Urinary bladder (tissue), 3 donors: ENCODE measurements at regions not wholly inside any gene's neighbourhood (a gene's known extent, or its start where the extent isn't known, plus 50 kb on each side); places are given as distances from the start of the nearest gene placed in this dataset.

Source experiments
- DNase-seq: peaks from one replicate; pipeline ENCODE4 v3.0.0-alpha.2; 2015; ENCODE audit errors: extremely low spot score
- H3K27ac ChIP-seq: one replicate; pipeline ENCODE4 v1.5.1; 2013; ENCODE audit warnings: low read depth, mild to moderate bottlenecking, moderate library complexity
- H3K36me3 ChIP-seq: one replicate; pipeline ENCODE4 v1.6.1; 2013; ENCODE audit warnings: mild to moderate bottlenecking, moderate library complexity; ENCODE audit not compliant: insufficient read depth
- H3K4me1 ChIP-seq: one replicate; pipeline ENCODE4 v1.6.1; 2013; ENCODE audit warnings: mild to moderate bottlenecking, moderate library complexity; ENCODE audit not compliant: insufficient read depth
- H3K4me3 ChIP-seq: one replicate; pipeline ENCODE4 v1.5.1; 2013; ENCODE audit warnings: low read depth, low read length
- WGBS: extraction: QIAGEN DNeasy Blood & Tissue Kit; methylation state at CpG from one replicate; pipeline ENCODE4 v1.1.7; 2013; 5-methylcytosine and 5-hydroxymethylcytosine counted together
- donor health status: healthy with polysubstance abuse.
- donor health status: healthy.

DNA sequence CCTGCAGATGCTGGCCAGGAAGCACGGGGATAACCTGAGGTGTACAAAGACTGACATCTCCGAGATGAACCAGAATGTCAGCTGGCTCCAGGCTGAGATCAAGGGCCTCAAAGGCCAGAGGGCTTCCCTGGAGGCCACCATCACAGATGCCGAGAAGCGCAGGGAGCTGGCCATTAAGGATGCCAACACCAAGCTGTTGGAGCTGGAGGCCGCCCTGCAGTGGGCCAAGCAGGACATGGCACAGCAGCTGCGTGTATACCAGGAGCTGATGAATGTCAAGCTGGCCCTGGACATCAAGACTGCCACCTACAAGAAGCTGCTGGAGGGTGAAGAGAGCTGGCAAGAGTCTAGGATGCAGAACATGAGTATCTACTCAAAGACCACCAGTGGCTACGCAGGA, 380.0 kb upstream of the USP15 start:
- H3K4me3 ChIP-seq = no peak overlapping the region
- H3K4me1 ChIP-seq = no peaks in the 10 kb centered on the region
- no peak overlapping the region for H3K27ac ChIP-seq
- no peaks in the 10 kb centered on the region for H3K36me3 ChIP-seq
- DNase-seq = no peak
- 77% methylated on average over 7 of the region's 7 CpGs for WGBS

DNA sequence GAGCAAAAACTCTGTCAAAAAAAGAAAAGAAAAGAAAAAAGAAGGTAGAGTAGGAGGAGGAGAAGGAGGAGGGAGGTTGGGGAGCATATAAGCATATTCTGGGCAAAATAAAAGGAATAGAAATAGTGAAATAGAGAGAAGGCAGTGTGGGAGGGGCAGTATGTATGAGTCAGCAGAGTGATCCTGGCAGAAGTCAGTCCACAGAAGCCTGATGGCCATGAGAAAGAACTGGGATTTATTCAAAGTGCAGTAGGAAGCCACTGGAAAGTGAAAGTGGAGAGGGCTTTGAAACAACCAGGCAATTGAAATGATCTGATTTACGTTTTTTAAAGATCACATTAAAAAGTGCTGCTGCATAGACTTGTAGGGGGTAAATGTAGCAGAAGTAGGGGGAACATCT, 368.6 kb upstream of the USP15 start:
- WGBS = 56% methylated on average over 1 of the region's 1 CpG
- DNase-seq = no peak

DNA sequence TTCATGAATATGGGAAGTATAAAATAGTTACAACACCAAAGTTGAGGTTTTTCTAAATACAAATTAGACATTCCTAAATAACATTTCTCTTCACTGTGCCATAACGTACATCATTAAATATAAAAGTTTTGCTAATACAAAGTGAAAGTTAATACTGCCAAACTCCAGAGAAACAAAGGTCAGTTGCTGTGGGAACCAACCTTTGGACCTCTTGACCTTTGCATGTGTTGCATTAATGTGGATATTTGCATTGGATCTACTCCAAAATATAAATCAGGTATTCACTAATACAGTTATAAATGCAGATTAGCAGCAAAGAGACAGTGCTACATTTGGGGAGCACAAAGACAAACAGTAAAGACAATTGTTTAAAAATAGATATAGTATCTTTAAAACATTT, 366.0 kb upstream of the USP15 start:
- WGBS = 83% methylated on average over 1 of the region's 1 CpG
- Histone ChIP-seq H3K36me3 (no peaks in the 10 kb centered on the region), H3K27ac (no peak overlapping the region)

More for the DNA sequence above, 368.6 kb upstream of the USP15 start:
- no peaks in the 10 kb centered on the region for H3K4me1 ChIP-seq
- no peaks in the 10 kb centered on the region for H3K36me3 ChIP-seq
- no peak overlapping the region for H3K4me3 ChIP-seq
- no peak overlapping the region for H3K27ac ChIP-seq

DNA sequence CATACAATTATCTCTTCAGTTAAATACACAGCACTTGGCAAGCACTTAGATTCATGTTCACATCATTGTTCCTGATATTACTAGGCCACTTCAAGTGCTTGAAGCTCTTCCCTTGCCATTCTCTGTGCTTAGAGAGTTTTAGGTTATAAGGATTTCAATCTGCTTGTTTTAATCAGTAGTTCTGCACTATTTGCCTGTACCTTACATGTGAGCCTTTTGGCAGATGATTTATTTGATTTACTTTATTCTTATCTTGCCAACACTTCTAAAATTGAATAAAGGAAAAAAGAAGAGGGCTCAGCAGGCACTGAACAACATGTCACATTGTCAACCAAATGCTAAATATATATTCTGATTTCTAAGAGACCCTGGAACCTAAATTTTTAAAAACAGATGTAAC, 363.8 kb upstream of the USP15 start:
- no peak overlapping the region for H3K4me3 ChIP-seq
- no peak overlapping the region for H3K27ac ChIP-seq
- H3K4me1 ChIP-seq = no peaks in the 10 kb centered on the region
- DNase-seq = no peak
- no peaks in the 10 kb centered on the region for H3K36me3 ChIP-seq

More for the DNA sequence above, 366.0 kb upstream of the USP15 start:
- no peak for DNase-seq
- no peaks in the 10 kb centered on the region for H3K4me1 ChIP-seq
- H3K4me3 ChIP-seq = no peak overlapping the region

DNA sequence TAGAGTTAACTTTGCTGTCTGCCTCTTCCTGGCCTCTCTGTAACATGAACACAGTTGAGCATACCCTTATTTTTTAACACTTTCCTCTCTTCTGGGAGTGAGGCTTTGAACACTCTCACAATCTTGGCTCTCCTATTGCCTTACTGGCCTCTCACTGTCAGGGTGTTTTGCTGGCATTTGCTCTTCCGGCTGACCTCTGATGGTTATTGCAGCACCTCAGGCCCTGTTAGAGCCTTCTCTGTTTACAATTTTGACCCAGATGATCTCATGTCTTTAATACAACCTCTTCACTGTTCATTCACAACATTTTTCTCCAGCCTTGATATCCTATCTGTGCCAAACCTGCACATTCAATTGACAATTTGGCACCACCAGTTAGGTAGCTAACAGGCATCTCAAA, 357.8 kb upstream of the USP15 start:
- Histone ChIP-seq H3K4me1 (no peaks in the 10 kb centered on the region), H3K36me3 (no peaks in the 10 kb centered on the region), H3K4me3 (no peak overlapping the region), H3K27ac (no peak overlapping the region)
- no peak for DNase-seq
- 88% methylated on average over 1 of the region's 1 CpG for WGBS

DNA sequence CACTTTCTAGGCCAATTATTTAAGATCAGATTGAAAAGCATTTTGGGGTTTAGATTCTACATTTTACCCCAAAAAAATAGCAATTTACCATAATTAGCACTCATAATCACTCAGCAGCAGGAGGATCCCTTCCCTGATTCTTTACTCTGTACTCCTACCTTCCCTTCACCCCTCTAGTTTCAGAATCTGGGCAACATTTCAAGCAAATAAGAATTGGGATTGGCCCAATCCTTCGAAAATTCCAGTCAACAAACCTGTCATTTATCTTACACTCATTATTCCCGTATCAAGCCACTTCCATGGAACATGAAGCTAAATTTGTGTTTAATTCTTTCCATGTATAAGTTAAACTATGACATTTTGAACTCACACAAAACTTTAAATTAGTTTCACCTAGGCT, 349.1 kb upstream of the USP15 start:
- H3K4me3 ChIP-seq = no peak overlapping the region
- H3K27ac ChIP-seq = no peak overlapping the region
- DNase-seq = no peak
- H3K36me3 ChIP-seq = no peaks in the 10 kb centered on the region
- WGBS = 45% methylated on average over 2 of the region's 2 CpGs
- no peaks in the 10 kb centered on the region for H3K4me1 ChIP-seq

DNA sequence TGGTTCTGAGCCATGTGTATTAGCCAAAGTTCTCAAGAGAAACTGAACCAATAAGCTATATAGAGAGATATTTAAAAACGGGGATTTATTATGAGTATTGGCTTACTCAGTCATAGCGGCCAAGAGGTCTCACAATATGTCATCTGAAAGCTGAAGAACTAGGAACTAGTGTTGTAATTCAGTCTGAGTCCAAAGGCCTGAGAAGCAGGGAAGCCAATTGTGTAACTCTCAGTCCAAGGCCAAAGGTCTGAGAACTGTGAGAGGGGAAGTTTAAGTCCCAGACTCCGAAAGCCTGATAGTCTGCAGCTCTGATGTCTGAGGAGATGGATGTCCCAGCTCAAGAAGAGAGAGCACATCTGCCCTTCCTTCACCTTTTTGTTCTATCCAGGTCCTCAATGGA, 344.8 kb upstream of the USP15 start:
- Histone ChIP-seq H3K4me3 (no peak overlapping the region), H3K4me1 (no peaks in the 10 kb centered on the region)
- WGBS = 88% methylated on average over 3 of the region's 3 CpGs

DNA sequence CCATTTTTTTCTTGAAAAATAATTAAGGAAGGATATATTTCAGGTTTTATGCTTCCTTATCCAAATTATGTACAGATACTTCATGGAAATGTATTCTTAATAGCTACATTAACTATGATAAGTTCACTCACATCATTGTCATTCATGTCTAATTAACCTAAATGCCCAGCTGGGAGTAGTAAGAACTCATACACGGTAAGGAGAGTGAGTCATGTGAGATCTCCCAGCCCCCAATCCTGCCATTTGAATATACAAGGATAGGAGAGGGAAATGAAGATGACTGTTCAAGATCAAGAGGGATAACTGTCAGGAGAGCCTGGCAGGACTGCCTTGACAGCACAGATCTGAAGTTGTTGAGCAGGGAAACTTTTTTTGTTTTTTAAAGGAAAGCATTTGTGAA, 343.4 kb upstream of the USP15 start:
- no peak for DNase-seq
- no peaks in the 10 kb centered on the region for H3K36me3 ChIP-seq
- H3K27ac ChIP-seq = no peak overlapping the region
- 15% methylated on average over 1 of the region's 1 CpG for WGBS
- H3K4me1 ChIP-seq = no peaks in the 10 kb centered on the region
- H3K4me3 ChIP-seq = no peak overlapping the region

More for the DNA sequence above, 344.8 kb upstream of the USP15 start:
- no peak for DNase-seq
- Histone ChIP-seq H3K27ac (no peak overlapping the region), H3K36me3 (no peaks in the 10 kb centered on the region)

DNA sequence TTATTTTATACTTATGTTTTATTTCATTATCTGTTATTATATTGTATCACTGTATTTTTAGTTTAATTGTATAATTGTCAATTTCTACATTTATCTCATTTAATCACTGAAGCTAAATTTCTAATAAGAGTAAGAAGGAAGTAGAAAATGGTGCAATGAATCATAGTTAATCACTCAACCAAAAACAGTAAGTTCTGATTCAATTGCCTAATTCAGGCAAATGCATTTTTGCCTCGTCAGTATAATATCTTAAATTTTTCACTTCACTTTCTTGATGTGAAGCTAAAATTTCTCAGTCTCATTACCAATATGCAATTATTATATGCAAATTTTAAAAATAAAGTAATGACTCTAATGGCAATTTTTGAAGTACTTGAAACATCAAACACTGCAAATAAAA, 340.5 kb upstream of the USP15 start:
- no peak for DNase-seq
- no peak overlapping the region for H3K27ac ChIP-seq
- H3K4me1 ChIP-seq = no peaks in the 10 kb centered on the region
- no peaks in the 10 kb centered on the region for H3K36me3 ChIP-seq
- no peak overlapping the region for H3K4me3 ChIP-seq
- WGBS = 88% methylated on average over 1 of the region's 1 CpG

DNA sequence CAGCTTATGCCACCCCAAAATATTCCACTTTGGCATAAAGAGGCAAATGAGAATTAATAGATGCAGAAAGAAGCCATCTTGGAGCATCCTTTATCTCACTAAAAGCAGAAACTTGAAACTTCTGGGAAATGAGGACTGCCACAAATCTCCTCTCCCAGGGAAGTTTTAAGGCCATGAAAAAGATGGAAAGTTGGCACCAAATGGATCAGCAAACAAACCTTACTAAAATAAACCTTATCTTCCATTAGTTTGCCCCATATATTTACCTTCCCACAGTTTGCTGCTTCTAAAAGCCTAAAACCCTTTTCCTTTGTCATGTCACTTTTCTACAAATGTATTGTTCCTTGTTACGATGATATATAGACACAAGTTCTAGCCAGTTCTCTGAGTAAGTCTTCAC, 340.0 kb upstream of the USP15 start:
- no peaks in the 10 kb centered on the region for H3K36me3 ChIP-seq
- 88% methylated on average over 1 of the region's 1 CpG for WGBS

DNA sequence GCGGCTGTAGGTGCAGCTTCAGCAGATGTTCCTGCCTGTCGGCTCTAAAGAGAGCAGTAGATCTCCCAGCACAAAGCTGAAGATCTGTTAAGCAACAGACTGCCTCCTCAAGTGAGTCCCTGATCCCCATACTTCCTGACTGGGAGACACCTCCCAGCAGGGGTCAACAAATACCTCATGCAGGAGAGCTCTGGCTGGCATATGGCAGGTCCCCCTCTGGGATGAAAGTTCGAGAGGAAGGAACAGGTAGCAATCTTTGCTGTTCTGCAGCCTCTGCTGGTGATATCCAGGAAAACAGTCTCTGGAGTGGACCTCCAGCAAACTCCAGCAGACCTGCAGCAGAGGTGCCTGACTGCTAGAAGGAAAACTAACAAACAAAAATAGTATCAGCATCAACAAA, 337.1 kb upstream of the USP15 start:
- no peaks in the 10 kb centered on the region for H3K4me1 ChIP-seq
- H3K36me3 ChIP-seq = no peaks in the 10 kb centered on the region
- WGBS = 75% methylated on average over 3 of the region's 3 CpGs
- no peak for DNase-seq
- no peak overlapping the region for H3K27ac ChIP-seq
- no peak overlapping the region for H3K4me3 ChIP-seq

More for the DNA sequence above, 340.0 kb upstream of the USP15 start:
- H3K4me1 ChIP-seq = no peaks in the 10 kb centered on the region
- H3K4me3 ChIP-seq = no peak overlapping the region
- no peak overlapping the region for H3K27ac ChIP-seq
- DNase-seq = no peak

DNA sequence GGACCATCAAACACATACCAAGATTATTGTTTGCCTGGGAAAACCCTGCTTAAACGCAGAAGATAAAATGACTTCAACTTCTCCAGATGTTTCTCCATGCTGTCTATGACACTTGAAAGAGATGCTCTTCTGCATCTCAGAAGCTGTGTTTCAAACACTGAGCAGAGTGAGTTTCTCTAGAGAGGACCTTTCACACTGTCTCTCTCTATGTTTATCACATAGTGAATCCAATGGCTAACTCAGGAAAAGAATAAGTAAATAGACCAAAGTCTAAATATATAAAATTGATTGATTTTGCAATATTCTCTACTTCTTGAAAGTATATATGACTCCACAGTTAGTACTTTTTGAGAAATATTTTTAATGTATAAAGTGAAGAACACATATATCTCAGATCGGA, 325.6 kb upstream of the USP15 start:
- no peaks in the 10 kb centered on the region for H3K36me3 ChIP-seq
- DNase-seq = no peak
- H3K27ac ChIP-seq = no peak overlapping the region
- H3K4me3 ChIP-seq = no peak overlapping the region
- H3K4me1 ChIP-seq = no peaks in the 10 kb centered on the region
- WGBS = 62% methylated on average over 2 of the region's 2 CpGs

DNA sequence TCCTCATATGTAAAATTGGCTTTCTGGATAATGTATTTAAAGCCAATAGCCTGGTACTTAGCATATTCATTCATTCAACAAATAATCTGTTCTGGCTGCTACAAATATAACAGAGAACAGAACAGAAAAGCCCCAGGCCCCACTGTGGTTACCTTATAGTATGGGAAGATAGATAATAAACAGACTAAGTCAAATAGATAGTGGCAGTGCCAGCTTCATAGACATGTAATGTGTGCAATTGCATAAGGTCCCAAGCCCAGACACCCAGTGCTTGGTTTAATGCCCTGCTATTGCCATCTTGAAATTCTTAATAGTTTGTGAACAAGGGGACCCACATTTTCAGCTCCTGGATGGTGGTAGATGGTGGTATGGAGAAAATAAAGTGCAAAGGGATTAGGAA, 320.2 kb upstream of the USP15 start:
- H3K27ac ChIP-seq = no peak overlapping the region
- no peak for DNase-seq
- no peaks in the 10 kb centered on the region for H3K4me1 ChIP-seq

DNA sequence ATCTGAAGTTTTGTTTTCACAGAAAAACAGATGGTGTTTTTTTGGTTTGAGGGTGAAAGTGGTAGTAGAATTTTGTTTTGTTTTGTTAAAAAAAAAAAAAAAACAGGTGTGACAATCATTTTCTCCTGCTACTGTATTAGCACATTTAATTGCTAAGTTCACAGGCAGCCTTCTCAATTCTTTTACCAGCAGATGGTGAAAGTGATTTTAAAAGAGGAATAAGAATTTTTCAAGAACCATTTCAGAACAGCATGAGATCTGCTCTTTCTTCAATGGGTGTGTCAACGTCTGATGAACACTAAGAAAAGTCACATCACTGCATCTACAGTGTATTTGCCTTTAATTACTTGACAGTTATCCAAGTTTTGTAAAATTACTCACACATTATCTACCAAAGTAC, 303.7 kb upstream of the USP15 start:
- Histone ChIP-seq H3K4me1 (no peaks in the 10 kb centered on the region), H3K4me3 (no peak overlapping the region), H3K27ac (no peak overlapping the region), H3K36me3 (no peaks in the 10 kb centered on the region)
- DNase-seq = no peak
- 52% methylated on average over 1 of the region's 1 CpG for WGBS

More for the DNA sequence above, 320.2 kb upstream of the USP15 start:
- no peaks in the 10 kb centered on the region for H3K36me3 ChIP-seq
- no peak overlapping the region for H3K4me3 ChIP-seq

DNA sequence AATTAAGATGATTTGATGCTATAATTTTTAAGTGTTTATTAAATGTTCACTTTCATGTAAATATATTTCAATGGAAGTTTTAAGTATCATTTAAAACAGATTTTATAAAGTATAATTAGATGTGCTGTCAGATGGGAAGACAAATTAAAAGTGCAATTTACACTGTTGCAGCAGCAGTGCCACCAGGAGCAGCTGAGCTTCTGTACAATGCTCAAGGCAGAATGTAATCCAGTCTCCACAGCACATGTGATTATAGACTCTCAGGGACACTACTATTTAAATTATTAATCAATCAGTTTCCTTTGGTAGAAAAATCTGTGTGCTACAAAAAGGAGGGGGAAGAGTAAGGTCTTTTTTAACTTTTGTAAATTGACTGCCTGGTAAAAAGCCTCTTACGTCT, 285.7 kb upstream of the USP15 start:
- WGBS = 88% methylated on average over 1 of the region's 1 CpG
- no peak overlapping the region for H3K27ac ChIP-seq
- H3K4me1 ChIP-seq = no peaks in the 10 kb centered on the region
- no peak overlapping the region for H3K4me3 ChIP-seq
- DNase-seq = no peak
- no peaks in the 10 kb centered on the region for H3K36me3 ChIP-seq
